HG03039 (cell line): ENCODE measurements at regions not wholly inside any gene's neighbourhood (a gene's known extent, or its start where the extent isn't known, plus 50 kb on each side); places are given as distances from the start of the nearest gene placed in this dataset.

ENCODE experiments used
- ATAC-seq: cut with Tn5 transposase; IDR thresholded peaks from one replicate; pipeline ENCODE4 v1.9.1; 2021; ENCODE audit warnings: mild to moderate bottlenecking, moderate library complexity; ENCODE audit not compliant: unreplicated experiment

- no peak for ATAC-seq
Measured at GRCh38 chr10:88023676-88024075, 160.3 kb downstream of the PTEN start.

- no peak for ATAC-seq
Measured at GRCh38 chr10:88026031-88026430, 162.6 kb downstream of the PTEN start.

- no peak for ATAC-seq
Measured at GRCh38 chr10:88027570-88027969, 164.1 kb downstream of the PTEN start.

- no peak for ATAC-seq
Measured at GRCh38 chr10:88028072-88028471, 164.6 kb downstream of the PTEN start.

- ATAC-seq = no peak
Measured at GRCh38 chr10:88028654-88029053, 165.2 kb downstream of the PTEN start.

GRCh38 chr10:88032566-88032965, 169.1 kb downstream of the PTEN start:
- no peak for ATAC-seq

GRCh38 chr10:88033385-88033784, 170.0 kb downstream of the PTEN start:
- no peak for ATAC-seq

- ATAC-seq = no peak
Measured at GRCh38 chr10:88033793-88034192, 170.4 kb downstream of the PTEN start.

GRCh38 chr10:88036126-88036525, 172.7 kb downstream of the PTEN start:
- no peak for ATAC-seq

- ATAC-seq = no peak
Measured at GRCh38 chr10:88037623-88038022, 174.2 kb downstream of the PTEN start.

GRCh38 chr10:88038268-88038667, 174.8 kb downstream of the PTEN start:
- ATAC-seq = no peak

- ATAC-seq = no peak
Measured at GRCh38 chr10:88039496-88040200, 176.2 kb downstream of the PTEN start.

- ATAC-seq = no peak
Measured at GRCh38 chr10:88041243-88042159, 178.1 kb downstream of the PTEN start.

GRCh38 chr10:88042160-88043100, 179.0 kb downstream of the PTEN start:
- no peak for ATAC-seq

GRCh38 chr10:88045096-88045495, 181.7 kb downstream of the PTEN start:
- ATAC-seq = no peak

- no peak for ATAC-seq
Measured at GRCh38 chr10:88045656-88046415, 182.4 kb downstream of the PTEN start.

- ATAC-seq = no peak
Measured at GRCh38 chr10:88047579-88047978, 184.2 kb downstream of the PTEN start.

- ATAC-seq = no peak
Measured at GRCh38 chr10:88048312-88048711, 184.9 kb downstream of the PTEN start.

- ATAC-seq = no peak
Measured at GRCh38 chr10:88049204-88049603, 185.8 kb downstream of the PTEN start.

- no peak for ATAC-seq
Measured at GRCh38 chr10:88057720-88058119, 194.3 kb downstream of the PTEN start.
